Chondrocyte (in vitro differentiated cells): ENCODE measurements at regions not wholly inside any gene's neighbourhood (a gene's known extent, or its start where the extent isn't known, plus 50 kb on each side); places are given as distances from the start of the nearest gene placed in this dataset.

Experiments used
- DNase-seq: peaks from one replicate; pipeline ENCODE4 v3.0.0; 2021; ENCODE audit warnings: mixed read lengths, low spot score
- H3K27ac Mint-ChIP-seq: one replicate; pipeline ENCODE4 v1.8.0; 2021; ENCODE audit warnings: mild to moderate bottlenecking, moderate library complexity, mixed read lengths; ENCODE audit not compliant: unreplicated experiment
- H3K27me3 Mint-ChIP-seq: 2 replicates; pipeline ENCODE4 v1.8.0; 2021; ENCODE audit warnings: low read depth, mixed read lengths
- H3K36me3 Mint-ChIP-seq: 2 replicates; pipeline ENCODE4 v1.8.0; 2021; ENCODE audit warnings: low read depth, mixed read lengths
- H3K4me1 Mint-ChIP-seq: 2 replicates; pipeline ENCODE4 v1.8.0; 2021; ENCODE audit warnings: low read depth, mild to moderate bottlenecking, mixed read lengths
- H3K4me3 Mint-ChIP-seq: one replicate; pipeline ENCODE4 v1.8.0; 2021; ENCODE audit warnings: mild to moderate bottlenecking, moderate library complexity, mixed read lengths; ENCODE audit not compliant: unreplicated experiment
- H3K9me3 Mint-ChIP-seq: 2 replicates; pipeline ENCODE4 v1.8.0; 2021; ENCODE audit warnings: low read depth, mixed read lengths
- CTCF ChIP-seq: fragments of 200-600 bp; sonication (generic); IDR thresholded peaks from 2 replicates; pipeline ENCODE4 v1.5.0; 2021; ENCODE audit warnings: antibody characterized with exemption, mild to moderate bottlenecking, moderate library complexity

DNA sequence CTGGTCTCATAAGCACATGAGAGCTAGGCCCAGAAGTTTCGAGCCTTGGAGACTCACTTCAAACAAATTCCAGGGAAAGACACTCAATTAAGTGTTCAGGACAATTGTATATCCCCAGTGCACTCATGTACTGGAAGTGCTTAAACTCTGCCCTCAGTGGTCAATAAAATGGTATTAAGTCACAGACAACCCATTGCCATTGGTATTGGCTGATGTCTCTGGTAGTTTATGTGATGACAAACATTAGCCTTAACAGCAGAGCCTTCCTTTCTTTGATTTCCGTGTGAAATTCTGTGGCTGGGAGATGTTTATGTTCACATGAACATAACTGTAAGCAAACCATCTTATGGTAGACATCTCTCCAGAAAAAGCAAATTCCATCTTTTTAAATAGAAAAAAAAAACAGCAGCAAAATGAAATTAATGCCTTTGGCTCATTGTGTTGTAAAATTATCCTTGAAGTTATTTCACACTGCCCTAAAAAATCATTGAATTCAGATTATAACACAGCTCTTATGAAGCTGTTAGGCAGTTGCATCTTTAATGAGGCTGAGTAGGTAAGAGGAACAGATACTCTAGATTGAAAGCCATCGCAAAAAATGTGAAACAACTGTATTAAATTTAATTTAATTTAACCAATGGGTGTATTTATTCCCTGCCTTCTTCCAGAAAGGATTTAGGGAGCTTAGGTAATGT is 216.2 kb upstream of the PLEKHG7 start:
- no peak for TF ChIP-seq CTCF
- peaks cover 4% of the 10 kb centered on the region for H3K9me3 Mint-ChIP-seq
- H3K4me3 Mint-ChIP-seq: no peak overlapping the region
- no peak overlapping the region for H3K27ac Mint-ChIP-seq
- peaks cover 11% of the 10 kb centered on the region for H3K4me1 Mint-ChIP-seq
- DNase-seq: no peak
- peaks cover under 1% of the 10 kb centered on the region for H3K36me3 Mint-ChIP-seq
- H3K27me3 Mint-ChIP-seq: no peaks in the 10 kb centered on the region

DNA sequence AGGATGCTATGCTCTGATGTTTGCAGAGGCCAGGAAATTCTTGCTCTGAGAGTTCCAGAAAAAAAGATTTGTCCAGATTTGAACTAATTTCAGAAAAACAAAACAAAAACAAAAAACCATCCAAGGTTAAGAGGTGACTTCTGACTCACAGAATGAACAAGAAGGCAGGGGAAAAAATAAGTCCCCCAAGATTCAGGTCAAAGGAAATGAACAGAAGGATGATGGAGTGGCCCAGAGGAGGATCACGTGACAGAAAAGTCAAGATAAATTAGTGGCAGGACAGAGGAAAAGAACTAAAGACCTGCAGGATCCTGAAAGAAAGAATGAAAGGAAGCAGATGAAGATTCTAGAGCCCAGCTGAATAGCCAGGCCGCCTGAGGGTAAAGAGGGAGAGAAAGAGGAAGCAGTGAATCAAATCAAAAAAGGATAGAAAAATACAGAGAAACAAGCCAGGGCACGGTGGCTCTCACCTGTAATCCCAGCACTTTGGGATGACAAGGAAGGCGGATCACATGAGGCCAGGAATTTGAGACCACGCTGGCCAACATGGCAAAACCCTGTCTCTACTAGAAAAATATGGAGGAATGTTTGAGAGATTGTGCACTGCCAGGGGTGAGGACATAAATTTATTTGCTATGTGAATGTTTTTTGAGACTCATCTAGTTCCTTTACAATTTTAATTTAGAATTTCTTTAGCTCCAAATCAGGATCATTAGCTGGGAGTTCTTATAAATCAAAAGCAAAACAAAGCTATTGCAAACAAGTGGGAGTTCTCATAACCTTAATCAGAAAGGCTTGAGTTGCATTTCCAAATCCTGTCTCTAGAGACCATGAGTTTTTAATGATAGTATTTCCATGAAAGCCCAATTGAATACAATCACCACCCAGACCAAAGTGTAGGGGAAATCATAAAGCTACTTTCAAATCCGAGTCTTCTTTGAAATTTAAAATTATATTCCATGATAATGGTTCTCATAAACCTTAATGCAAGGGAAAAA is 217.1 kb upstream of the PLEKHG7 start:
- Mint-ChIP-seq H3K27ac (no peak overlapping the region), H3K9me3 (no peaks in the 10 kb centered on the region), H3K27me3 (no peaks in the 10 kb centered on the region)

DNA sequence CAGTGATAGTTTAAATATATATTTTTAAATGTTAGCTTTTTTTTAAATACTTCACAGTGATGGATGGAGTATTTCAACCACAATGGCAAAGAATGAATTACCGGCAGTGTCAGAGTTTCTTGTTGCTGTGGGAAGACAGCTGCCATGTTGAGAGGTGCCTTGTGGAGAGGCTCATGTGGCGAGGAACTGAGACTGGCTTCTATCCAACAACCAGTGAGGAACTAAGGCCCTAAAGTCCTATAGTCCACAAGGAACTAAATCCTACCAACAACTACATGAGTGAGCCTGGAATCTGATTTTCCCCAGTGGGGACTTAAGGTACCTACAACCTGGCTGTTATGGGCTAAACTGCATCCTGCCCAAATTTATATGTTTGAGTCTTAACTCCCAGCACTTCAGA is 220.2 kb upstream of the PLEKHG7 start:
- Mint-ChIP-seq H3K27me3 (no peaks in the 10 kb centered on the region), H3K4me3 (no peak overlapping the region), H3K36me3 (no peaks in the 10 kb centered on the region), H3K27ac (no peak overlapping the region), H3K4me1 (peaks cover 11% of the 10 kb centered on the region), H3K9me3 (no peaks in the 10 kb centered on the region)
- no peak for TF ChIP-seq CTCF
- no peak for DNase-seq

More for the DNA sequence above, 217.1 kb upstream of the PLEKHG7 start:
- Mint-ChIP-seq H3K4me1 (peaks cover 11% of the 10 kb centered on the region), H3K36me3 (no peaks in the 10 kb centered on the region), H3K4me3 (no peak overlapping the region)
- TF ChIP-seq CTCF: no peak
- no peak for DNase-seq

DNA sequence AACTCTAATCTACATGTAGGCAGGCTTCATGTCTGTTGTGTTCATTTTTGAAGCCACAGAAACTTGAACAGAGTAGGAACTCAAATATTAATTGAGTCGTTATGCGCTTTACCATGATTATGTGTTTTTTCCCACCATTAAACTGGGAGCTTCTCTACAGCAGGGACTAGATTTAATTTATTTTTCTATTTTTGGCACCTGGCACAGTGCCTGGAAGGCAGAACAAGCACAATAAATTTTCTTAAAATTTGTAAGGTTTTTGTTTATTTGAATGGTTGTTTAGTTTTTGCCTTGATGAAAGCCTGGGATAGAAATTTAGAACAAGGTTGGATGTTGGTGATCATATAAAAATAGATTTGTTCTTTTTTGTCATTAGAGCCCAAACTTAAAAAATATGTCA is 221.7 kb upstream of the PLEKHG7 start:
- Mint-ChIP-seq H3K9me3 (no peaks in the 10 kb centered on the region), H3K27me3 (no peaks in the 10 kb centered on the region), H3K36me3 (no peaks in the 10 kb centered on the region), H3K27ac (no peak overlapping the region), H3K4me1 (peaks cover 11% of the 10 kb centered on the region), H3K4me3 (no peak overlapping the region)
- TF ChIP-seq CTCF: no peak
- no peak for DNase-seq

- Mint-ChIP-seq H3K4me3 (no peak overlapping the region), H3K27ac (no peak overlapping the region), H3K9me3 (no peaks in the 10 kb centered on the region), H3K36me3 (no peaks in the 10 kb centered on the region), H3K27me3 (no peaks in the 10 kb centered on the region), H3K4me1 (peaks cover 5% of the 10 kb centered on the region)
- TF ChIP-seq CTCF: no peak
- no peak for DNase-seq
Measured at GRCh38 chr12:92478692-92479091, 224.1 kb upstream of the PLEKHG7 start.
